Mucosa of descending colon (tissue), 3 donors: ENCODE measurements at regions not wholly inside any gene's neighbourhood (a gene's known extent, or its start where the extent isn't known, plus 50 kb on each side); places are given as distances from the start of the nearest gene placed in this dataset.

Experiments
- ATAC-seq: fragments of 200-7000 bp; cut with Tn5 transposase; one replicate; pipeline ENCODE4 v1.9.1; 2020; ENCODE audit warnings: mild to moderate bottlenecking, moderate library complexity
- DNase-seq, 3 donors: peaks; one replicate each; pipeline ENCODE4 v3.0.0-alpha.2; 2020
- H3K36me3 ChIP-seq: fragments of 200-600 bp; one replicate; pipeline ENCODE4 v1.8.0; 2021; ENCODE audit warnings: low read depth, mild to moderate bottlenecking
- H3K4me1 ChIP-seq: fragments of 200-600 bp; one replicate; pipeline ENCODE4 v1.8.0; 2021; ENCODE audit warnings: low read depth, mild to moderate bottlenecking
- H3K4me3 ChIP-seq: fragments of 200-600 bp; one replicate; pipeline ENCODE4 v1.8.0; 2021; ENCODE audit warnings: mild to moderate bottlenecking
- H3K9me3 ChIP-seq: fragments of 200-600 bp; one replicate; pipeline ENCODE4 v1.8.0; 2021; ENCODE audit warnings: mild to moderate bottlenecking
- CTCF ChIP-seq: fragments of 200-600 bp; IDR thresholded peaks from one replicate; pipeline ENCODE4 v1.8.0; 2022; ENCODE audit warnings: antibody characterized with exemption, mild to moderate bottlenecking
- intact Hi-C, 2 donors: fragments of 100-400 bp; cut with DNase I in 1 of 2; cut with micrococcal nuclease in 1 of 2; formaldehyde crosslinking; loops; one replicate each; pipeline versions ENCODE4 v1.11.0 to v1.11.1; 2022; cut with DNase I, micrococcal nuclease
- donor health status: DM: no; HTN: no; CAD: no; lungs with moderate emphysema.
- donor health status: DM: no; HTN: no; CAD: no.
- donor health status: DM: no; HTN: yes; CAD: no.

- peaks cover 30% of the 10 kb centered on the region for H3K4me1 ChIP-seq
- no peak for ATAC-seq
Observed at GRCh38 chr5:68420476-68421344, 205.2 kb downstream of the PIK3R1 start.

GRCh38 chr5:68421485-68422220 lies 206.1 kb downstream of the PIK3R1 start:
- DNase-seq (no peak), ATAC-seq (no peak)
- Histone ChIP-seq H3K4me1 (peaks cover 31% of the 10 kb centered on the region), H3K4me3 (no peak overlapping the region), H3K36me3 (no peaks in the 10 kb centered on the region), H3K9me3 (no peaks in the 10 kb centered on the region)
- intact Hi-C loops = no loop called here
- TF ChIP-seq CTCF = no peak

More at GRCh38 chr5:68420476-68421344, 205.2 kb downstream of the PIK3R1 start:
- no peaks in the 10 kb centered on the region for H3K36me3 ChIP-seq
- intact Hi-C loops = no loop called here
- TF ChIP-seq CTCF = no peak
- no peak overlapping the region for H3K4me3 ChIP-seq
- peak in 2 of 3 donors; percentile 34 to 57 for DNase-seq
- no peaks in the 10 kb centered on the region for H3K9me3 ChIP-seq

GRCh38 chr5:68423154-68423811 lies 207.7 kb downstream of the PIK3R1 start:
- no peak for TF ChIP-seq CTCF
- DNase-seq = no peak
- no peak overlapping the region for H3K4me3 ChIP-seq
- intact Hi-C loops = no loop called here
- peak; percentile 69 for ATAC-seq
- no peaks in the 10 kb centered on the region for H3K9me3 ChIP-seq
- H3K36me3 ChIP-seq = no peaks in the 10 kb centered on the region
- H3K4me1 ChIP-seq = peaks cover 31% of the 10 kb centered on the region

- Histone ChIP-seq H3K4me3 (no peak overlapping the region), H3K4me1 (peaks cover 19% of the 10 kb centered on the region), H3K9me3 (no peaks in the 10 kb centered on the region), H3K36me3 (no peaks in the 10 kb centered on the region)
- TF ChIP-seq CTCF = no peak
- DNase-seq (peak in 1 of 3 donors; percentile 33), ATAC-seq (peak; percentile 63)
- intact Hi-C loops = no loop called here
Observed at GRCh38 chr5:68424799-68425537, 209.4 kb downstream of the PIK3R1 start.

GRCh38 chr5:68426586-68426985 lies 211.0 kb downstream of the PIK3R1 start:
- no peak for TF ChIP-seq CTCF
- no peak for DNase-seq

More at GRCh38 chr5:68426586-68426985, 211.0 kb downstream of the PIK3R1 start:
- no peak for ATAC-seq
- peaks cover 12% of the 10 kb centered on the region for H3K4me1 ChIP-seq
- no peaks in the 10 kb centered on the region for H3K36me3 ChIP-seq
- intact Hi-C loops = no loop called here
- no peaks in the 10 kb centered on the region for H3K9me3 ChIP-seq
- H3K4me3 ChIP-seq = no peak overlapping the region
